Gastrocnemius medialis (tissue), 4 donors: ENCODE measurements at regions not wholly inside any gene's neighbourhood (a gene's known extent, or its start where the extent isn't known, plus 50 kb on each side); places are given as distances from the start of the nearest gene placed in this dataset.

Source experiments
- ATAC-seq, 2 donors: fragments of 150-250 bp; one replicate each; pipeline ENCODE4 v1.9.1; 2016
- DNase-seq, 2 donors: peaks; one replicate each; pipeline ENCODE4 v3.0.0-alpha.2; 2019
- H3K27ac ChIP-seq, 4 donors: fragments of 200-600 bp; sonication (generic); 1 replicate in 1 of 4; 2 replicates in 3 of 4; pipeline ENCODE4 v1.5.1; 2016 to 2018; ENCODE audit warnings: mild to moderate bottlenecking in 2 of 4, moderate library complexity in 1 of 4
- H3K27me3 ChIP-seq, 3 donors: fragments of 200-600 bp; sonication (generic) in 2 of 3; 1 replicate in 1 of 3; 2 replicates in 2 of 3; pipeline versions ENCODE4 v1.5.1 to v1.6.0; 2016 to 2019; ENCODE audit warnings: mild to moderate bottlenecking in 1 of 3, moderate library complexity in 1 of 3
- H3K36me3 ChIP-seq, 2 donors: fragments of 200-600 bp; sonication (generic) in 1 of 2; one replicate each; pipeline ENCODE4 v1.5.1; 2017 to 2018
- H3K4me1 ChIP-seq, 2 donors: fragments of 200-600 bp; sonication (generic) in 1 of 2; one replicate each; pipeline ENCODE4 v1.5.1; 2016 to 2017; ENCODE audit warnings: mild to moderate bottlenecking in 2 of 2
- H3K4me3 ChIP-seq, 4 donors: fragments of 200-600 bp; sonication (generic) in 3 of 4; 1 replicate in 1 of 4; 2 replicates in 3 of 4; pipeline ENCODE4 v1.5.1; 2016 to 2019; ENCODE audit warnings: mild to moderate bottlenecking in 2 of 4
- H3K9me3 ChIP-seq, 3 donors: fragments of 200-600 bp; sonication (generic) in 2 of 3; 1 replicate in 1 of 3; 2 replicates in 2 of 3; pipeline ENCODE4 v1.5.1; 2016 to 2019
- POLR2A ChIP-seq, 2 donors: fragments of 450-650 bp; IDR thresholded peaks; one replicate each; pipeline ENCODE4 v1.6.1; 2017; ENCODE audit warnings: antibody characterized with exemption in 2 of 2, mild to moderate bottlenecking in 2 of 2, moderate library complexity in 2 of 2
- in situ Hi-C, 4 donors: fragments of 200-750 bp; cut with MboI; loops; one replicate each; pipeline versions ENCODE4 v1.15.0 to v1.8.0; 2017; ENCODE audit warnings: low sequenced_read_pairs in 4 of 4
- intact Hi-C: fragments of 100-400 bp; cut with DNase I; formaldehyde crosslinking; loops from one replicate; pipeline ENCODE4 v1.15.1; 2023; ENCODE audit warnings: low total_unique reads
- TF ChIP-seq, protein P1 (sequence below), 5 experiments: fragments of 450-650 bp in 3 of 5; fragments of 200-600 bp in 2 of 5; sonication (generic) in 2 of 5; IDR thresholded peaks in 4 of 5; conservative IDR thresholded peaks in 1 of 5; 1 replicate in 4 of 5; 2 replicates in 1 of 5; pipeline ENCODE4 v1.5.1; 2016 to 2019; ENCODE audit warnings: antibody characterized with exemption in 5 of 5, mild to moderate bottlenecking in 3 of 5, moderate library complexity in 3 of 5

DNA sequence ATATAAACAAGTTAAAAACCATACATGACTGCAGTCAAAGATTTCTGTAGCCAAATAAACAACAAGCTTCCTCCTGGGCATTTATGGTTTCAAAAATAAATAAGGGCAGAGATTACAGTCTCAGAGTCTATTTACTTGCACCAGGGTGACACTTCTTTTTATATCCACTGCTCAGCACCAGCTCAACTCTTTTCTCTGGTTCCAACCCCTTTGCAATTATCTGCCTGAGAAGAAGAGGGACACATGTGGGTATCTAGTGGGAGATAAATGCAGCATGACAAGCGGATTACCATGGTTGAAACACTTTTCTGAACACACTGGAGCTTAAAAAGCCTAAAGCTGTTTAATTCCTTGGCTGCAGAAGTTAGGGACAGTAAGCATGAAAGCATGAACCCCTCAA, 311.5 kb downstream of the CNTN3 start:
- TF ChIP-seq, protein P1, sequence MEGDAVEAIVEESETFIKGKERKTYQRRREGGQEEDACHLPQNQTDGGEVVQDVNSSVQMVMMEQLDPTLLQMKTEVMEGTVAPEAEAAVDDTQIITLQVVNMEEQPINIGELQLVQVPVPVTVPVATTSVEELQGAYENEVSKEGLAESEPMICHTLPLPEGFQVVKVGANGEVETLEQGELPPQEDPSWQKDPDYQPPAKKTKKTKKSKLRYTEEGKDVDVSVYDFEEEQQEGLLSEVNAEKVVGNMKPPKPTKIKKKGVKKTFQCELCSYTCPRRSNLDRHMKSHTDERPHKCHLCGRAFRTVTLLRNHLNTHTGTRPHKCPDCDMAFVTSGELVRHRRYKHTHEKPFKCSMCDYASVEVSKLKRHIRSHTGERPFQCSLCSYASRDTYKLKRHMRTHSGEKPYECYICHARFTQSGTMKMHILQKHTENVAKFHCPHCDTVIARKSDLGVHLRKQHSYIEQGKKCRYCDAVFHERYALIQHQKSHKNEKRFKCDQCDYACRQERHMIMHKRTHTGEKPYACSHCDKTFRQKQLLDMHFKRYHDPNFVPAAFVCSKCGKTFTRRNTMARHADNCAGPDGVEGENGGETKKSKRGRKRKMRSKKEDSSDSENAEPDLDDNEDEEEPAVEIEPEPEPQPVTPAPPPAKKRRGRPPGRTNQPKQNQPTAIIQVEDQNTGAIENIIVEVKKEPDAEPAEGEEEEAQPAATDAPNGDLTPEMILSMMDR (IDR thresholded peaks at IDR 0.05 in 4 of 5, conservative IDR thresholded peaks at IDR 0.05 in 1 of 5), result no peak
- TF ChIP-seq POLR2A (IDR thresholded peaks at IDR 0.05), result no peak
- intact Hi-C loops, result no loop called here
- Histone ChIP-seq H3K4me3 (no peak overlapping the region), H3K27ac (no peak overlapping the region), H3K9me3 (no peaks in the 10 kb centered on the region), H3K27me3 (no peaks in the 10 kb centered on the region), H3K36me3 (no peaks in the 10 kb centered on the region), H3K4me1 (no peaks in the 10 kb centered on the region)
- ATAC-seq (no peak), DNase-seq (no peak)
- in situ Hi-C loops, result no loop called here

DNA sequence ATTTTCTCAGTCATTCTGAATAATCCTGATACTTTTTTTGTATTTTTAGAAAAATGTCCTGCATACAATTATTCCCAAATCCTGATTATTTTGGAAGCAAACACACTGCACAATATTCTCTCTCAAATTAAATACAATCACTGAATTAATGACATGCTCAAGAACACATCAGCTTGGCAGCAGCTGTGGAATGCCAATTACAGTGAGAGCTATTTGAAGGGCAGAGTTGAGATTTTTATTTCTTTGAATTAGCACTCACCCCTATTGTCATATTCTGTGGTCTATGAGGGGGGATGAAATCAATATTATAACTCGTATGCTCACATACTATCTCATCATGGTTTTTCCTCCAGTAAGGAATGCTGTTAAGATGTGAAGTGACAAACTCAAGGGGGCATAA, 312.2 kb downstream of the CNTN3 start:
- no peak overlapping the region for H3K27ac ChIP-seq
- no peaks in the 10 kb centered on the region for H3K9me3 ChIP-seq
- no peak overlapping the region for H3K4me3 ChIP-seq
- TF ChIP-seq POLR2A (IDR thresholded peaks at IDR 0.05), result no peak
- TF ChIP-seq, protein P1 (IDR thresholded peaks at IDR 0.05 in 4 of 5, conservative IDR thresholded peaks at IDR 0.05 in 1 of 5), result no peak
- no peaks in the 10 kb centered on the region for H3K4me1 ChIP-seq
- H3K36me3 ChIP-seq, result no peaks in the 10 kb centered on the region
- no peaks in the 10 kb centered on the region for H3K27me3 ChIP-seq
- no peak for ATAC-seq
- in situ Hi-C loops, result no loop called here
- no peak for DNase-seq
- intact Hi-C loops, result no loop called here

DNA sequence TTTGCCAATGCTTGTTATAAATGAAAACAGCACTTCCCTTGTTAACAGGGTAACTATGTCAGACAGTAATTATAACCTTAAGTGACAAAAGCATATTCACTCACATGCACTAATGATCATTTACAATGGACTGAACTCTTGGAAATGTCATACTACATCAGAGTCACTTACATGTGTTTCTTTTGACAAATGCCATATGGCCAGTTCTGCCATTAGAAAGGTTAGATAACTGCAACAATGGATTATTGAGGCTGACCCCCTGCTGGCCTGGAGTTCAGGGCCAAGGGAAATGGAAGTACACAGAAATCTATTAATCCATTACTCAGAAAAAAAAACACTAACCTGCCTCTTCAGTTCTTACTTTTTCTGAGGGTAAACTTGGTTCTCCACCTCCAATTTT, 313.4 kb downstream of the CNTN3 start:
- ATAC-seq (no peak), DNase-seq (no peak)
- Histone ChIP-seq H3K36me3 (no peaks in the 10 kb centered on the region), H3K9me3 (no peaks in the 10 kb centered on the region), H3K4me3 (no peak overlapping the region), H3K27me3 (no peaks in the 10 kb centered on the region), H3K27ac (no peak overlapping the region), H3K4me1 (no peaks in the 10 kb centered on the region)
- TF ChIP-seq, protein P1 (IDR thresholded peaks at IDR 0.05 in 4 of 5, conservative IDR thresholded peaks at IDR 0.05 in 1 of 5), result no peak
- no peak for TF ChIP-seq POLR2A (IDR thresholded peaks at IDR 0.05)
- intact Hi-C loops (no loop called here), in situ Hi-C loops (no loop called here)

DNA sequence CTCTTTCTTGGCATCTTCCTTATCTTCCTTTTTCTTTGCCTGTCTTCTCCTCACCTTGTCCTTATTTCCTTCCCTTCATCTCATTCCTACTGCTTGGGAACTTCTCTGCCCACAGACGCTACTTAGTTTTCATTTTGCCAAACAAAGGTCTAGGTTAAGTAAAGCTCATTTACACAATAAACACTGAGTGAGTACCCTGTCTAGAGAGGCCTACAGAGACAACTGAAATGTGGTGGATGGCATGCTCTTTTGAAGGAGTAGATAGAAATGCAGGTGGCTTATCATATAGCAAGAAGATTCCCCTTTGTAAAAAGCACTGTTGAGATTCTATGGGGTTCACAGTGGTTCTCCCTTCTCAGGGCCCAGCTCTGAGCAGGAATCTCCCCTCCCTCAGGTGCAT, 319.0 kb downstream of the CNTN3 start:
- H3K9me3 ChIP-seq, result no peaks in the 10 kb centered on the region
- intact Hi-C loops, result no loop called here

DNA sequence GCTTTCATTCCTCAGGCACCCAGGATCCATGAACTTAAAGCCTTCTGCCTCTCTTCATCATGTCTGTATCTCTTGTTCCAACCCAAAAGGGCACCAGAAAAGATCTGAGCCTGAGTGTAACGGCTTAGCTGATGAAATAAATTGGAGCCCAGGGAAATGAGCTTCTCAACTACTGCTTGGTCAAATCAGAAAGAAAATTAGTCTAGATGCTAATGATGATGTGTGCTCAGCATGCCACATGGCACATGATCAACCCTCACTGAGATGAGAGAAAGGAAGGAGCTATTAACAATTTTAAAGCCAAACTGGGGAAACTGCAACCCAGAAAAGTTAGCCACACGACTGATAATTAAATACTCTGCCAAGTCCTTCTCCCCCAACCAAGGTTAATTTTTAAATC, 325.7 kb downstream of the CNTN3 start:
- ATAC-seq (no peak), DNase-seq (no peak)
- Histone ChIP-seq H3K4me3 (no peak overlapping the region), H3K4me1 (no peaks in the 10 kb centered on the region), H3K27ac (no peak overlapping the region), H3K27me3 (no peaks in the 10 kb centered on the region), H3K36me3 (no peaks in the 10 kb centered on the region), H3K9me3 (no peaks in the 10 kb centered on the region)
- TF ChIP-seq, protein P1 (IDR thresholded peaks at IDR 0.05 in 4 of 5, conservative IDR thresholded peaks at IDR 0.05 in 1 of 5), result no peak
- TF ChIP-seq POLR2A (IDR thresholded peaks at IDR 0.05), result no peak
- intact Hi-C loops, result no loop called here
- in situ Hi-C loops, result no loop called here

More for the DNA sequence above, 319.0 kb downstream of the CNTN3 start:
- DNase-seq (no peak), ATAC-seq (no peak)
- Histone ChIP-seq H3K36me3 (no peaks in the 10 kb centered on the region), H3K27ac (no peak overlapping the region), H3K4me1 (no peaks in the 10 kb centered on the region), H3K27me3 (no peaks in the 10 kb centered on the region), H3K4me3 (no peak overlapping the region)
- in situ Hi-C loops, result no loop called here
- TF ChIP-seq, protein P1 (IDR thresholded peaks at IDR 0.05 in 4 of 5, conservative IDR thresholded peaks at IDR 0.05 in 1 of 5), result no peak
- TF ChIP-seq POLR2A (IDR thresholded peaks at IDR 0.05), result no peak
